Fibroblast of lung (primary cell): ENCODE measurements at regions not wholly inside any gene's neighbourhood (a gene's known extent, or its start where the extent isn't known, plus 50 kb on each side); places are given as distances from the start of the nearest gene placed in this dataset.

Experiments used
- DNase-seq, 2 donors: peaks; one replicate each; pipeline versions ENCODE4 v3.0.0 to v3.0.0-alpha.2; 2010; ENCODE audit warnings: low read depth in 2 of 2
- H2AFZ ChIP-seq: 2 replicates; pipeline ENCODE4 v1.5.1; 2012; ENCODE audit warnings: low read length, control low read depth, inconsistent platforms
- H3K27ac ChIP-seq: 2 replicates; pipeline ENCODE4 v1.5.1; 2011; ENCODE audit warnings: low read length, control low read depth; ENCODE audit not compliant: insufficient read depth
- H3K27me3 ChIP-seq: 2 replicates; pipeline ENCODE4 v1.5.1; 2011; ENCODE audit warnings: mild to moderate bottlenecking, low read length; ENCODE audit not compliant: control insufficient read depth, insufficient read depth
- H3K36me3 ChIP-seq: 2 replicates; pipeline ENCODE4 v1.5.1; 2011; ENCODE audit warnings: low read length; ENCODE audit not compliant: control insufficient read depth, insufficient read depth
- H3K4me1 ChIP-seq: 2 replicates; pipeline ENCODE4 v1.5.1; 2011; ENCODE audit warnings: low read length; ENCODE audit not compliant: control insufficient read depth, insufficient read depth; ENCODE audit errors: extremely low read depth
- H3K4me2 ChIP-seq: 2 replicates; pipeline ENCODE4 v1.5.1; 2011; ENCODE audit warnings: low read length, control low read depth; ENCODE audit not compliant: insufficient read depth; ENCODE audit errors: extremely low read depth
- H3K4me3 ChIP-seq, 4 experiments: fragments of 200-600 bp in 1 of 4; sonication (generic) in 1 of 4; replicated peaks in 1 of 4; 2 replicates each; pipeline ENCODE4 v1.5.1; 2011 to 2016; ENCODE audit warnings: low read length in 4 of 4, low read depth in 3 of 4, mild to moderate bottlenecking in 3 of 4, control low read depth in 2 of 4, inconsistent platforms in 1 of 4, mixed read lengths in 1 of 4; ENCODE audit not compliant: insufficient read depth in 1 of 4; ENCODE audit errors: control extremely low read depth in 1 of 4
- H3K79me2 ChIP-seq: 2 replicates; pipeline ENCODE4 v1.5.1; 2012; ENCODE audit warnings: mild to moderate bottlenecking, low read length, inconsistent platforms; ENCODE audit not compliant: control insufficient read depth, insufficient read depth
- H3K9ac ChIP-seq: 2 replicates; pipeline ENCODE4 v1.5.1; 2011; ENCODE audit warnings: mild to moderate bottlenecking, low read length, control low read depth; ENCODE audit not compliant: insufficient read depth
- H3K9me3 ChIP-seq: 2 replicates; pipeline ENCODE4 v1.5.1; 2012; ENCODE audit warnings: low read depth, low read length; ENCODE audit not compliant: control insufficient read depth, insufficient read depth
- H4K20me1 ChIP-seq: 2 replicates; pipeline ENCODE4 v1.5.1; 2011; ENCODE audit warnings: low read length; ENCODE audit not compliant: control insufficient read depth, insufficient read depth; ENCODE audit errors: extremely low read depth
- EZH2 ChIP-seq: IDR thresholded peaks from 2 replicates; pipeline ENCODE4 v1.5.1; 2012; ENCODE audit warnings: low read length, control low read depth, mild to moderate bottlenecking; ENCODE audit errors: missing control alignments
- TF ChIP-seq, protein P1 (sequence below), 2 donors: IDR thresholded peaks in 1 of 2; conservative IDR thresholded peaks in 1 of 2; 1 replicate in 1 of 2; 2 replicates in 1 of 2; pipeline ENCODE4 v1.5.1; 2011 to 2012; ENCODE audit warnings: low read length in 2 of 2, control low read depth in 1 of 2, inconsistent platforms in 1 of 2, low read depth in 1 of 2, mild to moderate bottlenecking in 1 of 2

DNA sequence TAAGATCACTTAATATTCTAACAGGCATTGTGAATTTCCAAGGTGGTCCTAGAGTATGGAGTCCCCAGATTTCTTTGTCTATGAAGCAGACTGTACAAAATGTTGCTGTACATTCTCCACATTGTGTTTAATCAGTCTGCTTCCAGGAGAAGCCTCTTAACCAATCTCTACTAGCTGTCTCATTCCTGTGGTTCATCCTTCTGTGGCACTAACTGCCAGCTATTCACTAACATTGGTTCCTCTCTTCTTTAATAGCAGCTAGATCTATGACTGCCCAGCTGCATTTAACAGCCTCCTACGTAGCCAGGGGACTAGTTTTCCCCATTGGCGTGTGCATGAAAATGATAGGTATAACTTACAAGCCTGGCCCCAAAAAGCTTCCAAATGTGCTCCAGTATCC, 395.4 kb downstream of the SAMD5 start:
- Histone ChIP-seq H3K27me3 (no peaks in the 10 kb centered on the region), H3K36me3 (no peaks in the 10 kb centered on the region), H3K9me3 (no peaks in the 10 kb centered on the region), H4K20me1 (no peaks in the 10 kb centered on the region), H3K4me1 (no peaks in the 10 kb centered on the region), H3K79me2 (no peaks in the 10 kb centered on the region), H3K4me2 (no peak overlapping the region), H3K27ac (no peak overlapping the region), H3K9ac (no peak overlapping the region), H2AFZ (no peak overlapping the region), H3K4me3 (no peak overlapping the region)
- TF ChIP-seq, protein P1, sequence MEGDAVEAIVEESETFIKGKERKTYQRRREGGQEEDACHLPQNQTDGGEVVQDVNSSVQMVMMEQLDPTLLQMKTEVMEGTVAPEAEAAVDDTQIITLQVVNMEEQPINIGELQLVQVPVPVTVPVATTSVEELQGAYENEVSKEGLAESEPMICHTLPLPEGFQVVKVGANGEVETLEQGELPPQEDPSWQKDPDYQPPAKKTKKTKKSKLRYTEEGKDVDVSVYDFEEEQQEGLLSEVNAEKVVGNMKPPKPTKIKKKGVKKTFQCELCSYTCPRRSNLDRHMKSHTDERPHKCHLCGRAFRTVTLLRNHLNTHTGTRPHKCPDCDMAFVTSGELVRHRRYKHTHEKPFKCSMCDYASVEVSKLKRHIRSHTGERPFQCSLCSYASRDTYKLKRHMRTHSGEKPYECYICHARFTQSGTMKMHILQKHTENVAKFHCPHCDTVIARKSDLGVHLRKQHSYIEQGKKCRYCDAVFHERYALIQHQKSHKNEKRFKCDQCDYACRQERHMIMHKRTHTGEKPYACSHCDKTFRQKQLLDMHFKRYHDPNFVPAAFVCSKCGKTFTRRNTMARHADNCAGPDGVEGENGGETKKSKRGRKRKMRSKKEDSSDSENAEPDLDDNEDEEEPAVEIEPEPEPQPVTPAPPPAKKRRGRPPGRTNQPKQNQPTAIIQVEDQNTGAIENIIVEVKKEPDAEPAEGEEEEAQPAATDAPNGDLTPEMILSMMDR (conservative IDR thresholded peaks at IDR 0.05 in 1 of 2, IDR thresholded peaks at IDR 0.05 in 1 of 2; ENCODE audit: low read depth in 1 of 2, low read length in 2 of 2), result no peak
- TF ChIP-seq EZH2, result no peak
- peak in 1 of 2 donors; percentile 6 for DNase-seq

DNA sequence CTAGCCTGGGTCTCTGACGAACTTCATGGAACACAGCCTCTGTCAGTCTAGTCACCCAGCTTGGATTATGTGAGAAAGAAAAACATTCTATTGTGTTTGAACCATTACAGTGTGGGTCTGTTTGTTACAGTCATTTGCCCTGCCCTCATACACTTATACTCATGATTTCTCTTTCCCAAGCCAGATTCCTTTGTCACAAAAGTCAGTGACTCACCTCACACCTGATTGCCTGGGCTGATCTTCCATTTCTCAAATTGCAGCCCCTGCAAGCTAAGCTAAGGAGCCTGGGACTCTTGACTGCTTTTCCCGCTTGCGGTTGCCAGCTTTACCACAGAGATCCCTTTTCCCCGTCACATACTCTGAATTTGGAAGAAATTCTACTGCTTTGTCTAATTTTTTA, 395.9 kb downstream of the SAMD5 start:
- Histone ChIP-seq H3K9me3 (no peaks in the 10 kb centered on the region), H3K79me2 (no peaks in the 10 kb centered on the region), H3K36me3 (no peaks in the 10 kb centered on the region), H3K9ac (no peak overlapping the region), H3K27ac (no peak overlapping the region), H3K4me1 (no peaks in the 10 kb centered on the region), H3K4me2 (no peak overlapping the region), H3K27me3 (no peaks in the 10 kb centered on the region), H4K20me1 (no peaks in the 10 kb centered on the region), H2AFZ (no peak overlapping the region), H3K4me3 (no peak overlapping the region)
- TF ChIP-seq EZH2, result no peak
- TF ChIP-seq, protein P1 (conservative IDR thresholded peaks at IDR 0.05 in 1 of 2, IDR thresholded peaks at IDR 0.05 in 1 of 2; ENCODE audit: low read depth in 1 of 2, low read length in 2 of 2), result no peak
- peak in 1 of 2 donors; percentile 3 for DNase-seq

DNA sequence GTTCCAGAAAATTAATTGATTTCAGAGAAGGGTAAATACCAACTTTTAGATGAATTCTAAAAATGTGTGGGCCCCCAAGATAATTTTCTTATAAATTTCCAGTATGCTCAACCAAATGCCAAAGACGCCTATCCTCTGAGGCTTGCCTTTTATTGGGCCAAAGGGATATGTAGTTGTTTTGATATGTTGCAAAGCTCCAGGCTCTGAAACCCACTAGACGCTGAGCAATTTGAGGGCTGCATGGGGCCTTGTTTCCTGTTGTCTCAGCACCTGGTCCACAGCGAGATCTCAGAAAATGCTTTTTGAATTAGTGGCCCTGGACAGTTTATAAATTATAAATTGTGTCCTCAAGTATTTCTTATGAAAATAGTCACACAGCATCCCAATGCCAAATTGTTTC, 397.2 kb downstream of the SAMD5 start:
- H3K9ac ChIP-seq, result no peak overlapping the region
- H3K79me2 ChIP-seq, result no peaks in the 10 kb centered on the region
- no peaks in the 10 kb centered on the region for H3K4me1 ChIP-seq
- H3K36me3 ChIP-seq, result no peaks in the 10 kb centered on the region
- peak in 1 of 2 donors; percentile 23 for DNase-seq
- H3K4me3 ChIP-seq, result no peak overlapping the region
- no peak overlapping the region for H3K27ac ChIP-seq
- H4K20me1 ChIP-seq, result no peaks in the 10 kb centered on the region
- no peak overlapping the region for H3K4me2 ChIP-seq
- no peak overlapping the region for H2AFZ ChIP-seq
- H3K27me3 ChIP-seq, result no peaks in the 10 kb centered on the region
- TF ChIP-seq, protein P1 (conservative IDR thresholded peaks at IDR 0.05 in 1 of 2, IDR thresholded peaks at IDR 0.05 in 1 of 2; ENCODE audit: low read depth in 1 of 2, low read length in 2 of 2), result no peak
- no peak for TF ChIP-seq EZH2
- H3K9me3 ChIP-seq, result no peaks in the 10 kb centered on the region
